Hepatocyte (in vitro differentiated cells): ENCODE measurements at regions not wholly inside any gene's neighbourhood (a gene's known extent, or its start where the extent isn't known, plus 50 kb on each side); places are given as distances from the start of the nearest gene placed in this dataset.

Experiments used
- EZH2 ChIP-seq: fragments of 200-600 bp; sonication (generic); IDR thresholded peaks from 2 replicates; pipeline ENCODE4 v1.6.1; 2016; ENCODE audit warnings: antibody characterized with exemption, mild to moderate bottlenecking, borderline replicate concordance
- EZH2phosphoT487 ChIP-seq: fragments of 200-600 bp; sonication (generic); IDR thresholded peaks from one replicate; pipeline ENCODE4 v1.6.1; 2018; ENCODE audit warnings: antibody characterized with exemption, mild to moderate bottlenecking, low read depth, moderate library complexity; ENCODE audit not compliant: unreplicated experiment, severe bottlenecking
- TF ChIP-seq, protein P1 (sequence below): fragments of 200-600 bp; sonication (generic); IDR thresholded peaks from 2 replicates; pipeline ENCODE4 v1.5.1; 2016; ENCODE audit warnings: antibody characterized with exemption, mild to moderate bottlenecking; ENCODE audit not compliant: poor library complexity

DNA sequence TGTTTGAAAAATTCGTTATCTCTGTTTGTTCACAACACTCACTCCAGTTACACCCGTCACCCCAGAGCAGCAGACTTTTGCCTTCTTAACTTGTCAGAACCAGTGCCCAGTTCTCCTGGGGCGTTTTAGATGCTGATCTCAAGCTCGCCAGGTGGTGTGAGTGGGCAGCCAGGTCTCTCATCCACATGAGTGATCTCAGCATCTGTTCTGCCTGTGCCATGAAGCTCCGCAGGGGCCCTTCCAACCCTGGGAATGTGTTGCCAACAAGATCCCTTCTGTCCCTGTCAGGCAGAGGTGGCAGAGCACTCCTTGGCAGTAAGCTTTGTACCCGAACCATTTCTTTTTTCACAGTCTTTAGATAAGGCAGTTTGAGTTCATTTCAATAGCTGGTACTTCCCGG, 896.5 kb downstream of the UQCRFS1 start:
- TF ChIP-seq, protein P1, sequence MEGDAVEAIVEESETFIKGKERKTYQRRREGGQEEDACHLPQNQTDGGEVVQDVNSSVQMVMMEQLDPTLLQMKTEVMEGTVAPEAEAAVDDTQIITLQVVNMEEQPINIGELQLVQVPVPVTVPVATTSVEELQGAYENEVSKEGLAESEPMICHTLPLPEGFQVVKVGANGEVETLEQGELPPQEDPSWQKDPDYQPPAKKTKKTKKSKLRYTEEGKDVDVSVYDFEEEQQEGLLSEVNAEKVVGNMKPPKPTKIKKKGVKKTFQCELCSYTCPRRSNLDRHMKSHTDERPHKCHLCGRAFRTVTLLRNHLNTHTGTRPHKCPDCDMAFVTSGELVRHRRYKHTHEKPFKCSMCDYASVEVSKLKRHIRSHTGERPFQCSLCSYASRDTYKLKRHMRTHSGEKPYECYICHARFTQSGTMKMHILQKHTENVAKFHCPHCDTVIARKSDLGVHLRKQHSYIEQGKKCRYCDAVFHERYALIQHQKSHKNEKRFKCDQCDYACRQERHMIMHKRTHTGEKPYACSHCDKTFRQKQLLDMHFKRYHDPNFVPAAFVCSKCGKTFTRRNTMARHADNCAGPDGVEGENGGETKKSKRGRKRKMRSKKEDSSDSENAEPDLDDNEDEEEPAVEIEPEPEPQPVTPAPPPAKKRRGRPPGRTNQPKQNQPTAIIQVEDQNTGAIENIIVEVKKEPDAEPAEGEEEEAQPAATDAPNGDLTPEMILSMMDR: no peak
- TF ChIP-seq EZH2phosphoT487: no peak
- TF ChIP-seq EZH2: no peak
